HCT116 (cell line): ENCODE measurements at regions not wholly inside any gene's neighbourhood (a gene's known extent, or its start where the extent isn't known, plus 50 kb on each side); places are given as distances from the start of the nearest gene placed in this dataset.

ENCODE experiments used
- ATAC-seq: fragments of 200-7000 bp; cut with Tn5 transposase; 2 replicates; pipeline ENCODE4 v1.9.1; 2020; ENCODE audit warnings: mild to moderate bottlenecking, moderate library complexity
- BruUV-seq: library from RNA; stranded (reverse); fragments of 400-500 nt; replicated peaks from 2 replicates; lab custom pipeline; 2021; lab: Mats Ljungman, UMichigan
- CTCF ChIA-PET: fragments of 300-600 bp; sonication (Branson Sonifier 250); formaldehyde crosslinking; loops from one replicate; lab custom pipeline; 2021; ENCODE audit warnings: antibody characterized with exemption; lab: Charles Lee
- POLR2A ChIA-PET: fragments of 300-600, 350-600 bp; sonication (Branson Sonifier 250); formaldehyde crosslinking; loops from one replicate; lab custom pipeline; 2021; ENCODE audit warnings: antibody characterized with exemption; lab: Charles Lee
- RAD21 ChIA-PET, 2 experiments: fragments of 300-600 bp; sonication (Branson Sonifier 250); formaldehyde crosslinking; loops; one replicate each; lab custom pipeline; 2023; ENCODE audit warnings: low total read pairs in 2 of 2; ENCODE audit not compliant: uncharacterized antibody in 2 of 2, unreplicated experiment in 2 of 2, low non-redundant PET in 1 of 2; lab: Charles Lee
- DNase-seq: peaks from one replicate; pipeline ENCODE4 v3.0.0-alpha.2; 2010; ENCODE audit warnings: low read depth, low spot score
- H2AFZ ChIP-seq: fragments of 200-600 bp; shearing (Covaris generic), sonication (generic); 2 replicates; pipeline ENCODE4 v1.6.1; 2017; ENCODE audit warnings: low read depth, mixed run types, mixed read lengths, antibody characterized with exemption, low read length; ENCODE audit not compliant: poor library complexity, severe bottlenecking
- H3K27ac ChIP-seq: 2 replicates; pipeline ENCODE4 v1.5.1; 2012; ENCODE audit warnings: low read depth, low read length
- H3K27me3 ChIP-seq: fragments of 200-600 bp; sonication (generic); 2 replicates; pipeline ENCODE4 v1.6.1; 2016; ENCODE audit warnings: mixed run types, low read length, mixed read lengths; ENCODE audit not compliant: insufficient read depth
- H3K36me3 ChIP-seq, 2 experiments: fragments of 200-500 bp in 1 of 2; fragments of 200-600 bp in 1 of 2; sonication (Bioruptor generic) in 1 of 2; sonication (generic) in 1 of 2; 2 replicates each; pipeline versions ENCODE4 v1.5.1 to v1.6.1; 2014 to 2016; ENCODE audit warnings: low read length in 2 of 2, inconsistent platforms in 1 of 2, mixed read lengths in 1 of 2, mixed run types in 1 of 2; ENCODE audit not compliant: insufficient read depth in 2 of 2, control insufficient read depth in 1 of 2
- H3K4me1 ChIP-seq, 2 experiments: fragments of 200-600 bp in 1 of 2; sonication (generic) in 1 of 2; 2 replicates each; pipeline versions ENCODE4 v1.5.1 to v1.6.1; 2012 to 2017; ENCODE audit warnings: low read length in 2 of 2, inconsistent platforms in 1 of 2, mild to moderate bottlenecking in 1 of 2, mixed read lengths in 1 of 2, mixed run types in 1 of 2, moderate library complexity in 1 of 2; ENCODE audit not compliant: insufficient read depth in 2 of 2, control insufficient read depth in 1 of 2
- H3K4me2 ChIP-seq: fragments of 200-600 bp; sonication (generic); 2 replicates; pipeline ENCODE4 v1.6.1; 2017; ENCODE audit warnings: mixed run types, low read length, mixed read lengths
- H3K4me3 ChIP-seq, 2 experiments: fragments of 200-600 bp in 1 of 2; sonication (generic) in 1 of 2; replicated peaks in 1 of 2; 2 replicates each; pipeline ENCODE4 v1.5.1; 2011 to 2016; ENCODE audit warnings: low read length in 2 of 2, control low read depth in 1 of 2, low read depth in 1 of 2, mild to moderate bottlenecking in 1 of 2, mixed read lengths in 1 of 2, mixed run types in 1 of 2
- H3K79me2 ChIP-seq: fragments of 200-600 bp; sonication (generic); 2 replicates; pipeline ENCODE4 v1.6.1; 2017; ENCODE audit warnings: mild to moderate bottlenecking, mixed run types, low read length, moderate library complexity, mixed read lengths; ENCODE audit not compliant: insufficient read depth
- H3K9ac ChIP-seq: fragments of 200-600 bp; sonication (generic); 2 replicates; pipeline ENCODE4 v1.6.1; 2016; ENCODE audit warnings: low read length, mixed read lengths
- H3K9me2 ChIP-seq: fragments of 200-600 bp; sonication (generic), shearing (Covaris generic); 2 replicates; pipeline ENCODE4 v1.6.1; 2017; ENCODE audit warnings: mixed run types, mild to moderate bottlenecking, moderate library complexity; ENCODE audit not compliant: insufficient read depth
- H3K9me3 ChIP-seq, 2 experiments: fragments of 200-500 bp in 1 of 2; fragments of 200-600 bp in 1 of 2; sonication (Bioruptor generic) in 1 of 2; sonication (generic) in 1 of 2; 2 replicates each; pipeline ENCODE4 v1.6.1; 2014 to 2017; ENCODE audit warnings: low read length in 2 of 2, mixed read lengths in 2 of 2, inconsistent platforms in 1 of 2, low read depth in 1 of 2, mild to moderate bottlenecking in 1 of 2, mixed run types in 1 of 2, moderate library complexity in 1 of 2; ENCODE audit not compliant: control insufficient read depth in 1 of 2, insufficient read depth in 1 of 2
- H4K20me1 ChIP-seq: fragments of 200-600 bp; sonication (generic), shearing (Covaris generic); 2 replicates; pipeline ENCODE4 v1.6.1; 2017; ENCODE audit warnings: mixed run types, mild to moderate bottlenecking, moderate library complexity; ENCODE audit not compliant: insufficient read depth
- CBX3 ChIP-seq: IDR thresholded peaks from 2 replicates; pipeline ENCODE4 v1.6.1; 2012; ENCODE audit warnings: low read depth
- CEBPB ChIP-seq: IDR thresholded peaks from 2 replicates; pipeline ENCODE4 v1.6.1; 2012; ENCODE audit warnings: low read depth
- EGR1 ChIP-seq: IDR thresholded peaks from 2 replicates; pipeline ENCODE4 v1.6.1; 2012; ENCODE audit warnings: low read depth
- EZH2phosphoT487 ChIP-seq: fragments of 200-600 bp; IDR thresholded peaks from 2 replicates; pipeline ENCODE4 v1.6.1; 2018; ENCODE audit warnings: antibody characterized with exemption, borderline replicate concordance
- FOSL1 ChIP-seq: IDR thresholded peaks from 2 replicates; pipeline ENCODE4 v1.6.1; 2012; ENCODE audit warnings: low read depth
- JUND ChIP-seq: IDR thresholded peaks from 2 replicates; pipeline ENCODE4 v1.6.1; 2012
- POLR2AphosphoS5 ChIP-seq: IDR thresholded peaks from 2 replicates; pipeline ENCODE4 v1.6.1; 2011; ENCODE audit warnings: mild to moderate bottlenecking, low read depth, low read length, moderate library complexity
- RAD21 ChIP-seq: IDR thresholded peaks from 2 replicates; pipeline ENCODE4 v1.6.1; 2012; ENCODE audit warnings: low read depth, mild to moderate bottlenecking
- SIN3A ChIP-seq: IDR thresholded peaks from 2 replicates; pipeline ENCODE4 v1.6.1; 2012; ENCODE audit warnings: low read depth
- SRF ChIP-seq: IDR thresholded peaks from 2 replicates; pipeline ENCODE4 v1.6.1; 2012; ENCODE audit warnings: low read depth
- ZFX ChIP-seq: fragments of 450-650 bp; IDR thresholded peaks from 2 replicates; pipeline ENCODE4 v1.6.1; 2017
- ZNF274 ChIP-seq: fragments of 200-500 bp; sonication (Bioruptor generic); IDR thresholded peaks from 2 replicates; pipeline ENCODE4 v1.6.1; 2014; ENCODE audit warnings: mild to moderate bottlenecking, low read depth, low read length, inconsistent platforms
- intact Hi-C: fragments of 100-400 bp; cut with micrococcal nuclease; formaldehyde crosslinking; loops from 2 replicates; pipeline ENCODE4 v1.10.0; 2022
- TF ChIP-seq, protein P1 (sequence below), 3 experiments: fragments of 200-600 bp in 1 of 3; sonication (generic) in 1 of 3; IDR thresholded peaks in 2 of 3; conservative IDR thresholded peaks in 1 of 3; 2 replicates each; pipeline ENCODE4 v1.5.1; 2012 to 2017; ENCODE audit warnings: low read depth in 2 of 3, low read length in 2 of 3, antibody characterized with exemption in 1 of 3, borderline replicate concordance in 1 of 3, control low read depth in 1 of 3, mild to moderate bottlenecking in 1 of 3, mixed read lengths in 1 of 3, mixed run types in 1 of 3, moderate library complexity in 1 of 3; ENCODE audit not compliant: insufficient read depth in 1 of 3
- TF ChIP-seq, protein P2 (sequence below): IDR thresholded peaks from 2 replicates; pipeline ENCODE4 v1.6.1; 2012

DNA sequence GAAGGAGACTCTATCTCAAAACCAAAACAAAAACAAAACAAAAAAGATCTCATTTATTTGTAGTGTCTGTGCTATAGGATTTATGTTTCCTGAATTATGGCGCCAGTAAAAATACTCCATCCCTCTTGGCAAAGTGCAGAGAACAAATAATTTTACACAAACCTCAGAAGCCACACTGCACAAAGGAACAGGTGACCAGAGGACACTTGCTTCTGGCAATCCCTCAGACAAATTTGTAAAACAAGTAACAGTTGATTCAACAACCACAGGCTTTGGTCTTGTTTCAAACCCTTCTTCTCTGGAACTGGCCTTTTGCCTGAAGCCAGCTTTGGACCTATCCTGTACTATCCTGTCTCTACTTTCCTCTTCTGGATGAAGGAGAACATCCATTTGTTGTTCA is 502.1 kb downstream of the DMAC1 start:
- POLR2A ChIA-PET = no interaction called here
- H3K4me3 ChIP-seq = no peak overlapping the region
- no peak for TF ChIP-seq ZFX
- no peak for TF ChIP-seq EZH2phosphoT487
- no peak for TF ChIP-seq RAD21
- no peak for TF ChIP-seq SIN3A
- no peak for TF ChIP-seq JUND
- no peak for TF ChIP-seq SRF
- TF ChIP-seq POLR2AphosphoS5 = no peak
- TF ChIP-seq, all 23 proteins: peak for 0
- no peaks in the 10 kb centered on the region for H3K4me1 ChIP-seq
- H2AFZ ChIP-seq = no peak overlapping the region
- H3K4me2 ChIP-seq = no peak overlapping the region
- intact Hi-C loops = no loop called here
- no peak overlapping the region for H3K27ac ChIP-seq
- H3K9me3 ChIP-seq = no peaks in the 10 kb centered on the region
- no TSS peak for BruUV-seq
- peaks cover 27% of the 10 kb centered on the region; the same call in 1 of the 2 replicates for H3K27me3 ChIP-seq
- no peaks in the 10 kb centered on the region for H3K79me2 ChIP-seq
- RAD21 ChIA-PET = no interaction called here
- H3K9me2 ChIP-seq = no peaks in the 10 kb centered on the region
- DNase-seq (no peak), ATAC-seq (no peak)
- CTCF ChIA-PET = no interaction called here
- H3K36me3 ChIP-seq = no peaks in the 10 kb centered on the region
- no peak overlapping the region for H3K9ac ChIP-seq
- H4K20me1 ChIP-seq = no peaks in the 10 kb centered on the region

DNA sequence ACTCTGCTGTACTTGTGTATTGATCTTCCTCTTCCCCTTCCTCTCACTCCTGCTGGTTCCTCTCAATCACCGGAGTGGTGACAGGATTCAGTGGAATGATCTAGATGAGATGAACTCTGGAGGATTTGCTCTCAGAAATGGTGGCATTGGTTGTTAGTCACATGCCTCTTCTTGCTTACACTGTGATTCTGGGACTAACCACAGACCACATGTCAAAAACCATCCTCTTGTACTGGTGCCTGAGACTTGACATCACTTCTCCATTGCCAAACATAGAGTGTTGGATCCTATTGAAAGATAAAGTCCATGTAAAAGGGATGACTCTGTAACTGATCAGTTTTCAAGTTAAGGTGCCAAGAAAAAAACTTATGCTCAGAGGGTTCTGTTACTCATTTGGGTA is 506.5 kb downstream of the DMAC1 start:
- RAD21 ChIA-PET = no interaction called here
- H3K36me3 ChIP-seq = no peaks in the 10 kb centered on the region
- DNase-seq = no peak
- H3K9me2 ChIP-seq = no peaks in the 10 kb centered on the region
- H4K20me1 ChIP-seq = no peaks in the 10 kb centered on the region
- BruUV-seq = no TSS peak
- no peaks in the 10 kb centered on the region for H3K4me1 ChIP-seq
- H3K4me3 ChIP-seq = no peak overlapping the region
- H3K27me3 ChIP-seq = peaks cover 5% of the 10 kb centered on the region; the same call in 1 of the 2 replicates
- no peak for ATAC-seq
- no peak overlapping the region for H3K27ac ChIP-seq
- no peaks in the 10 kb centered on the region for H3K9me3 ChIP-seq
- POLR2A ChIA-PET = no interaction called here
- intact Hi-C loops = no loop called here
- no peaks in the 10 kb centered on the region for H3K79me2 ChIP-seq
- H3K4me2 ChIP-seq = no peak overlapping the region
- CTCF ChIA-PET = no interaction called here
- no peak overlapping the region for H2AFZ ChIP-seq
- TF ChIP-seq ZFX = no peak
- TF ChIP-seq EGR1 = no peak
- TF ChIP-seq, protein P1, sequence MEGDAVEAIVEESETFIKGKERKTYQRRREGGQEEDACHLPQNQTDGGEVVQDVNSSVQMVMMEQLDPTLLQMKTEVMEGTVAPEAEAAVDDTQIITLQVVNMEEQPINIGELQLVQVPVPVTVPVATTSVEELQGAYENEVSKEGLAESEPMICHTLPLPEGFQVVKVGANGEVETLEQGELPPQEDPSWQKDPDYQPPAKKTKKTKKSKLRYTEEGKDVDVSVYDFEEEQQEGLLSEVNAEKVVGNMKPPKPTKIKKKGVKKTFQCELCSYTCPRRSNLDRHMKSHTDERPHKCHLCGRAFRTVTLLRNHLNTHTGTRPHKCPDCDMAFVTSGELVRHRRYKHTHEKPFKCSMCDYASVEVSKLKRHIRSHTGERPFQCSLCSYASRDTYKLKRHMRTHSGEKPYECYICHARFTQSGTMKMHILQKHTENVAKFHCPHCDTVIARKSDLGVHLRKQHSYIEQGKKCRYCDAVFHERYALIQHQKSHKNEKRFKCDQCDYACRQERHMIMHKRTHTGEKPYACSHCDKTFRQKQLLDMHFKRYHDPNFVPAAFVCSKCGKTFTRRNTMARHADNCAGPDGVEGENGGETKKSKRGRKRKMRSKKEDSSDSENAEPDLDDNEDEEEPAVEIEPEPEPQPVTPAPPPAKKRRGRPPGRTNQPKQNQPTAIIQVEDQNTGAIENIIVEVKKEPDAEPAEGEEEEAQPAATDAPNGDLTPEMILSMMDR (IDR thresholded peaks at IDR 0.05 in 2 of 3, conservative IDR thresholded peaks at IDR 0.05 in 1 of 3; ENCODE audit: borderline replicate concordance in 1 of 3, insufficient read depth in 1 of 3, low read depth in 2 of 3, low read length in 2 of 3) = no peak
- no peak for TF ChIP-seq FOSL1
- no peak for TF ChIP-seq CBX3
- TF ChIP-seq, protein P2, sequence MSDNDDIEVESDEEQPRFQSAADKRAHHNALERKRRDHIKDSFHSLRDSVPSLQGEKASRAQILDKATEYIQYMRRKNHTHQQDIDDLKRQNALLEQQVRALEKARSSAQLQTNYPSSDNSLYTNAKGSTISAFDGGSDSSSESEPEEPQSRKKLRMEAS = no peak
- TF ChIP-seq CEBPB = no peak
- TF ChIP-seq ZNF274 = no peak
- H3K9ac ChIP-seq = no peak overlapping the region
